ENCODE measurements at regions not wholly inside any gene's neighbourhood (a gene's known extent, or its start where the extent isn't known, plus 50 kb on each side); places are given as distances from the start of the nearest gene placed in this dataset.

DNA sequence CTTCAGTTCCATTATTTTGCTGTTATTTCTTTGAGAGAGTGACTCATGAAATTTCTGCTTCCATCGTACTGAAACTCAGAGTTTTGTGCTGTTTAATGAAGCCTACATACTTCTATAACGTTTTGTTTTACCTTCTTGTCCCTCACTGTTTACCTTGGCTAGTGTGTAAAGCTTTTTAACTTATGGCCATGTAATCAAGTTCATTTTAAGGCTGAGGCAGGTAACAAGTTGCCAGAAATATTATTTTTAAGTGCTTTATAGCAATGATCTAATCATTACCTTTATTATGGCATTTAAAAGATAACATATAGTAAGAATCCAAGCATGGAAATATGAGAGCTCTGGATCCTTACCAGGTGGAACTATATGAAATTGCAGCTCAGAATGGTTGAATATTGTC is 102.3 kb upstream of the FAT1 start:
- no peak for TF ChIP-seq CTCF (IDR thresholded peaks at IDR 0.05; ENCODE audit: poor library complexity)
- TF ChIP-seq EZH2 (IDR thresholded peaks at IDR 0.05; ENCODE audit: borderline replicate concordance): no peak

All from hepatocyte (in vitro differentiated cells).